ENCODE measurements at regions not wholly inside any gene's neighbourhood (a gene's known extent, or its start where the extent isn't known, plus 50 kb on each side); places are given as distances from the start of the nearest gene placed in this dataset.

DNA sequence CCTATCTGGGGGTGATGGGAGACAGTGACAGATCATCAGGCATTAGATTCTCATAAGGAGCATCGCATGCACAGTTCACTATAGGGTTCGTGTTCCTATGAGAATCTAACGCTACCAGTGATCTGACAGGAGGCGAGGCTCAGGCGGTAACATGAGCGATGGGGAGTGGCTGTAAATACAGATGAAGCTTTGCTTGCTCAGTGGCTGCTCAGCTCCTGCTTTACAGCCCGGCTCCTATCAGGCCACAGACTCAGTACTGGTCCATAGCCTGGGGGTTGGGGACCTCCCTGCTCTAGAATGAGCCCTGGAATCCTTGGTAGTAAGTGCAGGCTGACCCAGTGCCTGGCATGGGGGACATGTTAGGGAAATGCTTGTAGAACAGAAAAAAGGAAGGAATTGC, 426.0 kb downstream of the TYW1 start:
- TF ChIP-seq, protein P1, sequence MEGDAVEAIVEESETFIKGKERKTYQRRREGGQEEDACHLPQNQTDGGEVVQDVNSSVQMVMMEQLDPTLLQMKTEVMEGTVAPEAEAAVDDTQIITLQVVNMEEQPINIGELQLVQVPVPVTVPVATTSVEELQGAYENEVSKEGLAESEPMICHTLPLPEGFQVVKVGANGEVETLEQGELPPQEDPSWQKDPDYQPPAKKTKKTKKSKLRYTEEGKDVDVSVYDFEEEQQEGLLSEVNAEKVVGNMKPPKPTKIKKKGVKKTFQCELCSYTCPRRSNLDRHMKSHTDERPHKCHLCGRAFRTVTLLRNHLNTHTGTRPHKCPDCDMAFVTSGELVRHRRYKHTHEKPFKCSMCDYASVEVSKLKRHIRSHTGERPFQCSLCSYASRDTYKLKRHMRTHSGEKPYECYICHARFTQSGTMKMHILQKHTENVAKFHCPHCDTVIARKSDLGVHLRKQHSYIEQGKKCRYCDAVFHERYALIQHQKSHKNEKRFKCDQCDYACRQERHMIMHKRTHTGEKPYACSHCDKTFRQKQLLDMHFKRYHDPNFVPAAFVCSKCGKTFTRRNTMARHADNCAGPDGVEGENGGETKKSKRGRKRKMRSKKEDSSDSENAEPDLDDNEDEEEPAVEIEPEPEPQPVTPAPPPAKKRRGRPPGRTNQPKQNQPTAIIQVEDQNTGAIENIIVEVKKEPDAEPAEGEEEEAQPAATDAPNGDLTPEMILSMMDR (IDR thresholded peaks at IDR 0.05; ENCODE audit: low read length): no peak
- TF ChIP-seq EZH2phosphoT487 (IDR thresholded peaks at IDR 0.05; ENCODE audit: low read length): no peak
- TF ChIP-seq EZH2 (optimal IDR thresholded peaks at IDR 0.05; ENCODE audit: low read depth, low read length): no peak
